GM23248 (cell line): ENCODE measurements at regions not wholly inside any gene's neighbourhood (a gene's known extent, or its start where the extent isn't known, plus 50 kb on each side); places are given as distances from the start of the nearest gene placed in this dataset.

ENCODE experiments used
- EZH2 ChIP-seq: fragments of 200-600 bp; sonication (generic); IDR thresholded peaks from 2 replicates; pipeline ENCODE4 v1.6.1; 2018; ENCODE audit warnings: antibody characterized with exemption, mild to moderate bottlenecking; ENCODE audit not compliant: insufficient read depth, poor library complexity, severe bottlenecking
- EZH2phosphoT487 ChIP-seq: fragments of 200-600 bp; sonication (generic); IDR thresholded peaks from 2 replicates; pipeline ENCODE4 v1.6.1; 2018; ENCODE audit warnings: antibody characterized with exemption, moderate library complexity, mild to moderate bottlenecking, low read depth; ENCODE audit not compliant: insufficient read depth

DNA sequence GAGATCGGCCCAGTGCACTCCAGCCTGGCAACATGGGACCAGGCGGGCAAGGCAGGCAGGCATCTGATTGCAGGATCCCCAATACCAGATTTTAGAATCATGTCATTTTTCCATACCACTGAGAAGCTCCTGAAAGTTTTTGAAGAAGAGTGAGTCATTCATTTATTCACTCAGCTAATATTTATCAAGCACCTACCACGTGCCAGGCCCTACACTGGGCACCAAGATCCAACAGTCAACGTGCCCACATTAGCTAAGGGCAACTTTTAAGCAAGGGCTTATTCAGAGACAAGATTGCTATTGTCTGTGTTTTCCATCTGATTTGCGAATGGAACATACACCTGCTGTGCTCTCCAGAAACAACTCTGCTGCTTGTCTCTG lies 126.8 kb upstream of the LGALSL start:
- TF ChIP-seq EZH2 (no peak), EZH2phosphoT487 (no peak)
